Activated CD8-positive, alpha-beta memory T cell treated with anti-CD3 and anti-CD28 coated beads, Interleukin-2, amount 10 ng/mL, durations not matched to agents 7 days and 5 days (primary cell): ENCODE measurements at regions not wholly inside any gene's neighbourhood (a gene's known extent, or its start where the extent isn't known, plus 50 kb on each side); places are given as distances from the start of the nearest gene placed in this dataset.

Experiments used
- ATAC-seq: fragments of 150-1000 bp; cut with Tn5 transposase; one replicate; pipeline ENCODE4 v1.10.0; 2021; ENCODE audit warnings: moderate library complexity
- CTCF ChIA-PET: fragments of 350-600 bp; sonication (Branson Sonifier 250); formaldehyde crosslinking; loops from one replicate; lab custom pipeline; 2021; ENCODE audit warnings: antibody characterized with exemption; lab: Charles Lee
- DNase-seq: peaks from one replicate; pipeline ENCODE4 v3.0.0-alpha.2; 2020
- H3K27ac Mint-ChIP-seq: one replicate; pipeline ENCODE4 v1.8.0; 2021; ENCODE audit warnings: mild to moderate bottlenecking, mixed read lengths
- H3K27me3 Mint-ChIP-seq: one replicate; pipeline ENCODE4 v1.8.0; 2021; ENCODE audit warnings: mixed read lengths
- H3K36me3 Mint-ChIP-seq: one replicate; pipeline ENCODE4 v1.8.0; 2021; ENCODE audit warnings: mild to moderate bottlenecking, mixed read lengths
- H3K4me1 Mint-ChIP-seq: one replicate; pipeline ENCODE4 v1.8.0; 2021; ENCODE audit warnings: mixed read lengths
- H3K4me3 Mint-ChIP-seq: one replicate; pipeline ENCODE4 v1.8.0; 2021; ENCODE audit warnings: mild to moderate bottlenecking, moderate library complexity, mixed read lengths
- H3K9me3 Mint-ChIP-seq: one replicate; pipeline ENCODE4 v1.8.0; 2022; ENCODE audit warnings: low read depth, mixed read lengths

DNA sequence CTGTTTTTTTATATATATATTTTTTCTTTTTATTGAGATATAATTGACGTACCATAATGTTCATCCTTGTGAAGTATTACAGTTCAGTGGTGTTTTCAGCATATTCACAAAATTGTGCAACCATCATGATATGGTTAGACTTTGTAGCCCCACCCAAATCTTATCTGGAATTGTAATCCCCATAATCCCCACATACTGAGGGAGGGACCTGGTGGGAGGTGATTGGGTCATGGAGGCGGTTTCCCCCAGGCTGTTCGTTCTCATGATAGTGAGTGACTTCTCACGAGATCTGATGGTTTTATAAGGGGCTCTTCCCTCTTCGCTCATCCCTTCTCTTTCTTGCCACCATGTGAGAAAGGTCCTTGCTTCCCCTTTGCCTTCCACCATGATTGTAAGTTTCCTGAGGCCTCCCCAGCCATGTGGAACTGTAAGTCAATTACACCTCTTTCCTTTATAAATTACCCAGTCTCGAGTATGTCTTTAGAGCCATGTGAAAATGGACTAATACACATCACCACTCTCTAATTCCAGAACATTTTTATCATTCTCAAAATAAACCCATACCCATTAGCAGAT lies 73.9 kb upstream of the SMNDC1 start:
- Mint-ChIP-seq H3K9me3 (no peaks in the 10 kb centered on the region), H3K27me3 (no peaks in the 10 kb centered on the region), H3K4me1 (peaks cover 29% of the 10 kb centered on the region), H3K36me3 (peaks cover 2% of the 10 kb centered on the region), H3K4me3 (no peak overlapping the region), H3K27ac (no peak overlapping the region)
- CTCF ChIA-PET: no interaction called here
- DNase-seq (no peak), ATAC-seq (no peak)

DNA sequence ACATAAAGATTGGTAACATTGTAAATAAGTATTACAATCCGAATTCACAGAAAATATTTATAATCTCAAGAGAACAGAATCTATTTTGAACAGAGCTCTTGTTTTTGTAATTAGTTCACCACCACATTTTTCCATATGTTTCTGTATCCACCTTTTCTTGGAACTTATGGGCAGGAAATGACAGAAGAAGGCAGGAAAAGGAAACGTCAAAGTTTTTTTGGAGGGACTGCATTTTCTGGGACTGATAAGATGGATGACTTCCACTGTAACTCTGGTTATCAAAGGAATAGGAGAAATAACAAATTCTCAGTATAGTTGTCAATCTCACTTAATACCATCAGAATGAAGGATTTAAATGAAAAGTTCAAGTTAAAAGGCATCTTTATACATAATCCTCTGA lies 75.1 kb upstream of the SMNDC1 start:
- Mint-ChIP-seq H3K9me3 (no peaks in the 10 kb centered on the region), H3K4me1 (peaks cover 29% of the 10 kb centered on the region), H3K27ac (no peak overlapping the region), H3K4me3 (no peak overlapping the region), H3K36me3 (peaks cover 2% of the 10 kb centered on the region), H3K27me3 (no peaks in the 10 kb centered on the region)
- no peak for ATAC-seq
- CTCF ChIA-PET: interaction anchor here (0.7 to 1.0 kb wide), 2 partner anchors 10 to 33 kb away, joined by 3 read pairs; no protein-coding TSS in a partner anchor
- DNase-seq: no peak

DNA sequence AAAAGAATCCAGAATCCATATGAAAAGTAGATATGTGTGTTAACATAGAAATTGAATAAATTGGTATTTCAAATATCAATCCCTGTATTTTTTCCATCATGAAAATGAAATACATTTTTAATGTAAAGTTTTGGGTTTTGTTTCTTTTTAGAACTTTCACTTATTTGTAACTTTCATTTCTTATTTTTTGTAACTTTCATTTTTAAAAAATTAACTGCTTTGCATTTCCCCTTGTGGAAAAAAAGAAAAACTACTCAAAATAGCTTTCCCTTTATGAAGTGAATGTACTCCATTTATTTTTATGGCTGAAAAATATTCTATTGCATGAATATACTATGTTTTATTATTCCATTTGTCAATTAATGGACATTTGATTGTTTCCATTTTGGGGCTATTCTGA lies 75.6 kb upstream of the SMNDC1 start:
- H3K36me3 Mint-ChIP-seq: peaks cover 2% of the 10 kb centered on the region
- DNase-seq (no peak), ATAC-seq (no peak)
- no peak overlapping the region for H3K4me3 Mint-ChIP-seq
- CTCF ChIA-PET: interaction anchor here (1.0 kb wide), 1 partner anchor 10 kb away, joined by 3 read pairs; no protein-coding TSS in a partner anchor
- H3K9me3 Mint-ChIP-seq: no peaks in the 10 kb centered on the region
- no peaks in the 10 kb centered on the region for H3K27me3 Mint-ChIP-seq
- H3K4me1 Mint-ChIP-seq: peaks cover 29% of the 10 kb centered on the region
- no peak overlapping the region for H3K27ac Mint-ChIP-seq

DNA sequence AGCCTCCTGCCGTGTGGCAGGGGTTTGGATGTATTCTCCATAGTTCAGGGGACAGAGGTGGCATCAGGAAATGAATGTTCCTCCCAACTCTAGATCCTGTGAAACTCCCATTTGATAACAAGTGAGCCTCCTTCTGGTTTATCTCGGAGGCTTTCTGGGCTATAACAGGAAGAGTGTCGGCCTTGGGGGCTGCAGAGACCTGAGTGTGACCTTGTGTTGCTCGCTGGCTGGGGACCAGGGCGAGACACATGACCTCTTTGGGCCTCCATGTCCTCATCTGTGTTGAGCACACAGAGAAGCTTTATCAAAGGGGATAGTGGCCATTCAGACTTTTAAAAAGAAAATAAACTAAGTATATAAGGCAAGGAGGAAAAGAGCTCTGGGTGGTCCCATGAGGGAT lies 78.0 kb upstream of the SMNDC1 start:
- H3K27ac Mint-ChIP-seq: no peak overlapping the region
- H3K4me1 Mint-ChIP-seq: peaks cover 27% of the 10 kb centered on the region
- H3K36me3 Mint-ChIP-seq: peaks cover 2% of the 10 kb centered on the region
- CTCF ChIA-PET: interaction anchor here (1.3 kb wide), 1 partner anchor 29 kb away, joined by 3 read pairs; no protein-coding TSS in a partner anchor
- no peak overlapping the region for H3K4me3 Mint-ChIP-seq
- DNase-seq: no peak
- no peak for ATAC-seq
- H3K9me3 Mint-ChIP-seq: no peaks in the 10 kb centered on the region
- H3K27me3 Mint-ChIP-seq: no peaks in the 10 kb centered on the region

DNA sequence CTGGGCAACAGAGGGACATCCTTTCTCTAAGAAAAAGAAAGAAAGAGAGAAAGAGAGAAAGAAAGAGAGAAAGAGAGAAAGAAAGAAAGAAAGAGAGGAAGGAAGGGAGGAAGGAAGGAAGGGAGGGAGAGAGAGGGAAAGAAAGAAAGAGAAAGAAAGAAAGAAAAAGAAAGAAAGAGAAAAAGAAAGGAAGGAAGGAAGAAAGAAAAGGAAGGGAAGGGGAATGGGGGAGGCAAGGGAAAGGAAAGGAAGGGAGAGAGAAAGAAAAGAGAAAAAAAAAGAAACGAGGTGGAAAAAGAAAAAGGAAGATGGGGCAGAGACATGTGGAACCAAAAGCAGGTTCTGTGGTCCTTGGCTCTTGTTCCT lies 82.9 kb upstream of the SMNDC1 start:
- Mint-ChIP-seq H3K36me3 (peaks cover 1% of the 10 kb centered on the region), H3K4me1 (peaks cover 32% of the 10 kb centered on the region), H3K27ac (peak overlapping the region; percentile 92), H3K4me3 (peak overlapping the region; percentile 13), H3K9me3 (no peaks in the 10 kb centered on the region), H3K27me3 (no peaks in the 10 kb centered on the region)
- ATAC-seq (no peak), DNase-seq (no peak)
- CTCF ChIA-PET: no interaction called here

DNA sequence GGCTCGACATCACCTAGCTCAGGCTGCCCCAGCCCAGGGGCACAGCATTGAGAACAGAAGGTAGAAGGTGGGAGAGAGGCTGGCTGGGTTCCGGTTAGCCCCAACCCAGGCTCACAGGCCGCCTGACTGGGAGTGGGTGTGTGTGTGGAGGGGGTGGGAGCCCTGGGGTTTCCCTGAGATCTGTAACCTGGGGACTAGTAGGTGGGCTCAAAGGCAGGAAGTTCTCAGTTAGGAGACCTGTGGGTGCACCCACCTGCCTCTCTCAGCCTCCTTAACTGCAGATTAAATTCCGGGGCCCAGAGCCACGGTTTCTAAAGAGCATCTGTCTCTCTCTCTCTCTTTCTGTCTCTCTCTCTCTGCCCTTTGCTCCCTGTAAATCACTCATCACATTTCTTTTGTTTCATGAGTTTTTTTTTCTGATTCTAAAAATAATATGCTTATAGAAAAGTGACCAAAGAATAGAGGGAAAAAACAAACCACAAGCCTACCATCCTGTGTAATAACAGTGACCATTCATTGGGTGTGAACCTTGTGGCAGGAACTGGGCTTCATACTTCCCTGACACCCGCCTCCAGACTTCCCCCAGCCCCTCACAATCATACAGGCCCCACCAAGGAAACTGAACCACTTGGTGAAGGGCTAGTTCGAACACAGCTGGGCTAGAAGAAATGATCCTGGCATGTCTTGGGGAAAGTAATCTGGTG lies 83.4 kb upstream of the SMNDC1 start:
- CTCF ChIA-PET: interaction anchor here (1.1 kb wide), 1 partner anchor 10 kb away, joined by 3 read pairs; no protein-coding TSS in a partner anchor
- DNase-seq: peak; percentile 57
- Mint-ChIP-seq H3K9me3 (no peaks in the 10 kb centered on the region), H3K36me3 (peaks cover 1% of the 10 kb centered on the region), H3K27me3 (no peaks in the 10 kb centered on the region), H3K4me3 (peak overlapping the region; percentile 35), H3K4me1 (peaks cover 32% of the 10 kb centered on the region), H3K27ac (peak overlapping the region; percentile 92)
- ATAC-seq: peak; percentile 77

DNA sequence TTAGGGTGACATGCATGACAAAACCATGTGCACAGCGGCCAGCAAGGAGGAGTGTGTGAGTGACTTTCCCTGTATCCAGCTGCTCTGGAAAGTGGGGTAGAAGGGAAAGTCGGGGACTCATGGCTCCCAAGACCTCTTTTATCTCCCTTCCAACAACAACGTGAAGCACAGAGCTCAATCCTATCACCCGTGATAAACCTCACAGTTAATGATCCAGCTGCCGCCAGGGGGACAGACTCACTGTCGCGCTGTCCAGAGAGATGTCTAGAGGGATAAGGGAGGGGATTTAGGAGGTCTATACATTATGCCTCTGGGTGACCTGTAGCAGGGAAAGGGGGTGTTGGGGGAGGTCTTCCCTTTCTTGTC lies 84.0 kb upstream of the SMNDC1 start:
- CTCF ChIA-PET: interaction anchor here (1.1 kb wide), 1 partner anchor 9 kb away, joined by 3 read pairs; no protein-coding TSS in a partner anchor
- H3K9me3 Mint-ChIP-seq: no peaks in the 10 kb centered on the region
- ATAC-seq (no peak), DNase-seq (no peak)
- peaks cover 35% of the 10 kb centered on the region for H3K4me1 Mint-ChIP-seq
- no peaks in the 10 kb centered on the region for H3K27me3 Mint-ChIP-seq
- H3K36me3 Mint-ChIP-seq: peaks cover 1% of the 10 kb centered on the region
- H3K27ac Mint-ChIP-seq: peak overlapping the region; percentile 92
- peak overlapping the region; percentile 35 for H3K4me3 Mint-ChIP-seq

DNA sequence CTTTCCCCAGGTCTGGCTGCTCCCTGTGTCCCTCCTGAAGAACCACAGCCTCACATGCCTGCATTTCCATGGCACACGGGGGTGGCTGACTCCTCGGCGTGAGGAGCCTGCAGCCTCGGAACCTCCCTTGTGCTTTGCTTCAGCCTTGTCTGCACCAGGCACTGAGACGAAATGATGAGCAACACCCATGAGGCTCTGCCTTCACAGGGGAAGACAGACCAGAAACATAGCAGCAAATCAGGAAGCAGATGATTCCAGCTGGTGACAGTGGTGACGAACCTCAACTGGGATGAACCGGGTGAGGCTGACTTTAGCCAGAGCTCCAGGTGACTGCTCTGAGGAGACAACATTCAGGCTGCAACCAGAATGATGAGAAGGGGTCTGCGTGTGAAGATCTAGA lies 84.5 kb upstream of the SMNDC1 start:
- DNase-seq (no peak), ATAC-seq (no peak)
- H3K4me1 Mint-ChIP-seq: peaks cover 39% of the 10 kb centered on the region
- H3K4me3 Mint-ChIP-seq: no peak overlapping the region
- no peaks in the 10 kb centered on the region for H3K9me3 Mint-ChIP-seq
- H3K27ac Mint-ChIP-seq: peak overlapping the region; percentile 92
- CTCF ChIA-PET: interaction anchor here (1.1 kb wide), 1 partner anchor 9 kb away, joined by 3 read pairs; no protein-coding TSS in a partner anchor
- H3K36me3 Mint-ChIP-seq: peaks cover 1% of the 10 kb centered on the region
- H3K27me3 Mint-ChIP-seq: no peaks in the 10 kb centered on the region

DNA sequence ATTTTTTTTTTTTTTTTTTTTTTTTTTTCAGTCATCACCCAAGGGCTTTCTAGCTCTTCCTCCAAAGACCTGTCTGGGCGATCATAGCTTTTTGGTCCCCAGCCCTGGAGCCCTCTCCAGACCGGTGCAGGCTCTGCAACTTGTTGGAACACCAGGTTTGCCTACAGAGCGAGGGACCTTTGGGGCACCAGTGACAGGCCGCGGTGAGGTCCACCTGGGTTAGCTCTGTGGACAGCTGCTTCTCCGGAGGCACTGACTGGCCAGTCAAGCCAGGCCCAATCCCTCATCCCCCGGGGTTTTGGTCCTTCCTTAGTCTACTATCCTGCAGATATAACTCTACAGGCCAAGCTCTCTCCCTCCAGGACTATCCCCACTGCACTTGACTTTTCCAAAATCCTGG lies 86.8 kb upstream of the SMNDC1 start:
- Mint-ChIP-seq H3K9me3 (no peaks in the 10 kb centered on the region), H3K27me3 (no peaks in the 10 kb centered on the region), H3K36me3 (peaks cover 3% of the 10 kb centered on the region), H3K4me1 (peaks cover 56% of the 10 kb centered on the region), H3K4me3 (no peak overlapping the region), H3K27ac (no peak overlapping the region)
- no peak for DNase-seq
- CTCF ChIA-PET: interaction anchor here (1.2 to 1.5 kb wide), 2 partner anchors 37 to 57 kb away, joined by 3 to 8 read pairs; no protein-coding TSS in a partner anchor
- no peak for ATAC-seq

DNA sequence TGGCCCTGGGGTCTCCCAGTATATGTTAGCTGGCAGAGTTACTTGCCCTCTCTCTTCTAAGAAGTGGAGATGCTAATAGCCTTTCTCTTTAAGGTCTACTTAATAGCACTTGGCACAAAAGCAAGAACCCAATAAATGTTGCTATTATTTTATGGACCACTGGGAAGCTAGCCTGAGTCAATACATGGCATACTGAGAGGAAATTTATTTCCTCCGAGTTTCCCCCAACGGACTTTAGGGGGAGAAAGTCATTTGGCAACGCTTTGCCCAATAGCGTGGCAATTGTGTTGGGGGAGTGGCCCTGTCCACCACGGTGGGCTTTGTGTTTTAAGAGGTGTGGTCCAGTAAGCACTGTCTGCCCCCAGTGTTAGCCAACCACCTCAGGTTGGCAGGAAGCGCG lies 87.4 kb upstream of the SMNDC1 start:
- CTCF ChIA-PET: interaction anchor here (1.0 to 1.2 kb wide), 2 partner anchors 10 to 56 kb away, joined by 3 to 4 read pairs; no protein-coding TSS in a partner anchor
- no peak overlapping the region for H3K4me3 Mint-ChIP-seq
- H3K4me1 Mint-ChIP-seq: peaks cover 53% of the 10 kb centered on the region
- H3K27me3 Mint-ChIP-seq: no peaks in the 10 kb centered on the region
- H3K36me3 Mint-ChIP-seq: peaks cover 3% of the 10 kb centered on the region
- no peaks in the 10 kb centered on the region for H3K9me3 Mint-ChIP-seq
- ATAC-seq: no peak
- DNase-seq: no peak
- H3K27ac Mint-ChIP-seq: no peak overlapping the region

DNA sequence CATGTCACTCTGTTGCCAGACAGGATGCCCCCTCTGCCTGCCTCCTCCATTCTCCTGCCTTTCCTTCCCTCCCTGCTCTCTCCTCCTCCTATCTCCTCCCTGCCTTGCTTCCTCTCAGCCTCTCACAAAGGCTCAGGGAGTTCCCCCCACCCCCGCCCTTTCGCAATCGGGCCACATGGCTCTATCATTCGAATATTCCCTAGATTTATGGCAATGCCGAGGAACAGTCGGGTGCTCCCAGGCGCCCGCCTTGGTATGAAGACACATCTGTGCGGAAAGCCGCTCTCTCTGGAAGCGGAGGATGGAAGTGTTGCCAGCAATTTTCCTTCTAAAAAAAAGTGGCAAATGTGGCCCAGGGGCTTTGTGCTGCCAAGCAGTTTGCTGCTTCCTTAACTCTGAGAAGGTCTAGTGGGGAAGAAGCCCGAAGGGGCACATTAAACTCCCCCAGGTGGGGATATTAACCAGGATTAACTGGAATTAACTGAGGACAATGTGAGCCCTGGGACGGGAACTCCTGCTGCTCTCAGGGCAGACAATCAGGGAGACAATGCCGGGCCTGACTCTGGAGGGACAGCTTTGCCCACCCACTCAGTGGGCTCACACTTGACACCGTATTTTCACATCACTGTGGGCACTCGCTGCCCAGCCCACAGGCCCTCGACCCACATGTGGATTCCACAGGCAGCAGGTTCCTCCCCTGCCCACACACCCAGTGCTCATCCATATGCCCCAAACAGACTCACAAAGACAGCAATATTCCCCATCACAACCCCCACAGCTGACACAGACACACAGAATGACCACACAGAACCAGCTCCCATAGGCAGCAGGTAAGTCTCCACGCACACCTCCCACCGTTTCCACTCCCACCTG lies 88.4 kb upstream of the SMNDC1 start:
- CTCF ChIA-PET: interaction anchor here (1.0 kb wide), 1 partner anchor 9 kb away, joined by 4 read pairs; no protein-coding TSS in a partner anchor
- Mint-ChIP-seq H3K27me3 (no peaks in the 10 kb centered on the region), H3K27ac (peak overlapping the region; percentile 50), H3K36me3 (peaks cover 3% of the 10 kb centered on the region), H3K4me3 (no peak overlapping the region), H3K4me1 (peaks cover 48% of the 10 kb centered on the region), H3K9me3 (no peaks in the 10 kb centered on the region)
- DNase-seq (no peak), ATAC-seq (no peak)

DNA sequence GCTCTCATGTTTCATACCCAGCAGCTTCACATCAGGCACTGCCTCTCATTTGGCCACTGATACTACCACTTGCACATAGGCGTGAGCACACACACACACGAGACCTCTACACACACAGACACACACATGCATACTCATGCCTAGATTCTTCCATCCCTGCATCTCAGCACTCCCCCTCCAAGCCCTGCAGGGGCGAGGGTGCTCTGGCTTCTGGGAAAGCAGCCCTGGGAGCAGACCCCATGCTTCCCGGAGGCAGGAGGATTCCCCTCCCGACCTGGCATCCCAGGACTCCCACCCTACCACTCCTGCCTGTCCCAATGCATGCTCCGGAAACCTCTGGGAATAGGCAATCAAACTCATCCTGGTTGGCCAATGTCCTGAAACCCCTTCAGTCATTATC lies 89.1 kb upstream of the SMNDC1 start:
- H3K27me3 Mint-ChIP-seq: no peaks in the 10 kb centered on the region

DNA sequence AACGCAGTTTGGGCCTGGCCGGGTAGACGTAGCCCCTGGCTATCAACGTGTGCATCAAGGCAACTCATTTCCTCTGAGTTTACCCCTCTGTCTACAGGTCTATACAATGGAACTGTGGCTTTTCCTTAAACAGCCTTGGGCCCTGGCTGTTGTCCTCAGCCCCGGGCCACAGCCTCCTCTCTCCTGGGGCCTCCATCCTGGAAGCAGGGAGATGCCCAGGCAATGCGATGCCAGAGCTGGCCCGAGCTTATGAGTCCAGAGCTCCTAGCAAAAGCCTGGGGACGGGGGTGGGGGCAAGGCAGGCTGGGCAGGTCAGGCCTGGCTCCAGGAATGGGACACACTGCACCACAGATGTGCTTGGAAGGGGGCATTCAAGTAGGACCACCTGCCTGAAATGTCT lies 89.6 kb upstream of the SMNDC1 start:
- H3K27me3 Mint-ChIP-seq: no peaks in the 10 kb centered on the region
- H3K27ac Mint-ChIP-seq: no peak overlapping the region
- H3K36me3 Mint-ChIP-seq: peaks cover 3% of the 10 kb centered on the region
- DNase-seq (no peak), ATAC-seq (no peak)
- H3K4me1 Mint-ChIP-seq: peaks cover 48% of the 10 kb centered on the region
- CTCF ChIA-PET: interaction anchor here (1.5 kb wide), 1 partner anchor 17 kb away, joined by 3 read pairs; no protein-coding TSS in a partner anchor
- no peaks in the 10 kb centered on the region for H3K9me3 Mint-ChIP-seq
- no peak overlapping the region for H3K4me3 Mint-ChIP-seq

More for the DNA sequence above, 89.1 kb upstream of the SMNDC1 start:
- ATAC-seq (no peak), DNase-seq (no peak)
- peaks cover 48% of the 10 kb centered on the region for H3K4me1 Mint-ChIP-seq
- CTCF ChIA-PET: no interaction called here
- peaks cover 3% of the 10 kb centered on the region for H3K36me3 Mint-ChIP-seq
- no peaks in the 10 kb centered on the region for H3K9me3 Mint-ChIP-seq
- peak overlapping the region; percentile 10 for H3K27ac Mint-ChIP-seq
- no peak overlapping the region for H3K4me3 Mint-ChIP-seq
